ENCODE measurements at regions not wholly inside any gene's neighbourhood (a gene's known extent, or its start where the extent isn't known, plus 50 kb on each side); places are given as distances from the start of the nearest gene placed in this dataset.

DNA sequence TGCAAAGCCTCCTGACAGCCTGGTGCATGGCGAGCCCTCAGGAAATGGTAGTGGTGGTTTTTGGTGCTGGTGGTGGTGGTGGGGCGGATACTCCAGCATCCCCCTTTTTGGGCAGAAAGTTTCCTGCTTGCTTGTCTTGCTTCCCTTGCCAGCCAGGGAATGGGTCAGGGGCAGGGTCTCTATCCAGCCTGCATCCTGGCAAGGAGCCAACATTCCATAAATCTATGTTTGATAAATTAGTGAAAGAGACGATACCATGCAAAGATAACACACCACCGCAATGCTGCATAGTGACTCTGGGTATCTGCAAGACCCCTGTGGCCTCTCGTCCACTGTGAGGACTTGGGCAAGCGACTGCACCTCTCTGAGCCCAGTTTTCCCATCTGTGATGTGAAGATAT, 246.2 kb downstream of the LRFN2 start:
- DNase-seq (no peak), ATAC-seq (no peak)
- intact Hi-C loops (cut with micrococcal nuclease): no loop called here

GRCh38 chr6:40340196-40340595, 247.0 kb downstream of the LRFN2 start:
- ATAC-seq (no peak), DNase-seq (no peak)
- intact Hi-C loops (cut with micrococcal nuclease): no loop called here

DNA sequence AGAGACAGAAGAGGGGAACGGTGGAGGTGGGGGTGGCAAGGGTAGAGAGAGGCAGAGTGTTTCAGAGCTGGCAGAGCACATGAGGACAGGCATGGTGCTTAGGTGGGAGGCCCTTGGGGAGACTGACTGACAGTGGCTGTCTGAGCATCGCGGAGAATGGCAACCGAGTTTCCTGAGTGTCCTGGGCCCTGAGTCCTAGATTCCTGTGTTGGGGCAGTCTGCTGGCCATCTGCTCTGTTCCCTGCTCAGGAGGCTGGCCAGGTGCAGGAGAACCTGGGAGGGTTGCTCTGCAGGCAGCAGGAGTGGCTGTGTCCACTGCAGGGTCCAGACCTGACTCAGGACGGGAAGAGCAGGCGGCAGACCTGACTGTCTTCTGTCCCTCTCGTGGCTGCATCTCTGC, 248.9 kb downstream of the LRFN2 start:
- ATAC-seq (no peak), DNase-seq (no peak)
- intact Hi-C loops (cut with micrococcal nuclease): no loop called here

- ATAC-seq (no peak), DNase-seq (no peak)
- intact Hi-C loops (cut with micrococcal nuclease): no loop called here
These were observed 250.0 kb downstream of the LRFN2 start for GRCh38 chr6:40336940-40337760.

GRCh38 chr6:40336296-40336695, 250.9 kb downstream of the LRFN2 start:
- DNase-seq: no peak
- intact Hi-C loops (cut with micrococcal nuclease): no loop called here
- ATAC-seq: no peak

DNA sequence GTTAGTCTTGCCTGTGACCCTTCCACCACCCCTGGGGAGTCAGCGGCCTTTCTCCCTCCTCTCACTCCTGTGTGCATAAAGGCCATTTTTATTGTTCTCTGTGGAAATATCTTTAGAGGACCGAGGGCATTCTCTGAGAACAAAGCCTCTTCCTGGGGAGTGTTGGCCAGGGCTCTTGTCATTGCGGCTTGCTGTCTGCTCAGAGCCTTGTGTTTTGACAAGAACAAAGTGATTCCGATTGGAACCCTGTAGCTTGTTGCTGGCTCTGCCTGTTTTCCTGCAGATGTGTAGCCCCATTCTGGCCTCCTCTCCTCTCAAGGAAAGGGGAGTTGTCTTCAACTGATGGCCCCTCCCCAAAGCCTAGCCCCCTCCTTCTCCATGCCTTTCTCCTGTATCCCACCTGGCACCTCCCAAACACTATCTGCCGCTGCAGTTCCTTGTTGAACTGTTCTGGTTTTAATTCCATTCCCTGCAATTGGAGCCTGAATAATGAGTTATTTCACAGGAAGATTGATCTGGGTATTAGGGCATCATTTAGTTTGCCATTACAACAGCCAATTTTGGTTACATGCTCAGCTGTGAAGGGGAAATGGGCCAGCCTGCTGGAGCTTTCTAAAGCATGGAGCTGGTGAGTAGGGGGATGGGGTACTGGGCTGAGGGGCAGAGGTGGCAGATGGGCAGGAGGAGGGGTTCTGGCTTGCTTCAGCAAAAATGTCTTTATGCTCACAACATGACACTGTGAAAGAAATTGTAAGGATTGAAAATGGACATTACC, 252.5 kb downstream of the LRFN2 start:
- intact Hi-C loops (cut with micrococcal nuclease): no loop called here
- ATAC-seq (no peak), DNase-seq (no peak)

DNA sequence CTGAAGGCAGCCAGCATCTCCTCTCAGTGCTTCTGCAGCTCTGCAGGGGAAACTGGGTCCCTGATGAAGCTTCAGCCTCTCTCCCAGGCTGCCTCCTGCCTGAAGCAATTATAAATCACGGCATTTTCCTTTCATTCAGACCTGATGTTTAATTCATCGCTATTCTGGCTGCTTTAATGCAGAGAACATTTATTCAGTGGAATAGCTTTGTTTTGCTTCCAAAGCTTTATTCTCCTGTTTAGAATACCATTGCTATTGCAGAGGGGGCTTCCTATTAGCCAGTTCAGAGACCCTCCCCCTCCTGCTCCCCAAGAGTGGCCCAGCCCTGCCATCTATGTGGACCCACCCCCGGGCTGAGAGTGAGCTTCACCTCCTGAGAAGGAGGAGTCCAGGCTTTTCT, 255.6 kb downstream of the LRFN2 start:
- intact Hi-C loops (cut with micrococcal nuclease): no loop called here
- ATAC-seq (no peak), DNase-seq (no peak)

DNA sequence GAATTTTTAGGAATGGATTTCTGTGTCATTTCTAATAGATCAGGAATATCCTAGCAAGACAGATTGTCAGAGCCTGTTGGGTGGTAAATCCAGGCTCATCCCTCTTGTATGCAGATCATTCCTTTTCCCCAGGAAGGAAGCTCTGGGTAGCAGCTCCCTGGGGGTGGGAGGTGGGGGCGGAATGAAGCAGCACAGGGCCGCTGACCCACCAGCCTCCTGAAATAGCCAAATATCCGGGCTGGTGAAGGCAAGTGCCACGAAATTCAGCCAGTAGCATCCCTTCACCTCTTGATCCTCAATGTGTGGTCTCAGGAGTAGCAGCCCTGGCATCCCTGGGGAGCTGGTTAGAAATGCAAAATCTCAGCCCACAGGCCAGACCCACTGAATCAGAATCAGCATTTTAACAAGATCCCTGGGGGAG, 256.9 kb downstream of the LRFN2 start:
- intact Hi-C loops (cut with micrococcal nuclease): no loop called here

DNA sequence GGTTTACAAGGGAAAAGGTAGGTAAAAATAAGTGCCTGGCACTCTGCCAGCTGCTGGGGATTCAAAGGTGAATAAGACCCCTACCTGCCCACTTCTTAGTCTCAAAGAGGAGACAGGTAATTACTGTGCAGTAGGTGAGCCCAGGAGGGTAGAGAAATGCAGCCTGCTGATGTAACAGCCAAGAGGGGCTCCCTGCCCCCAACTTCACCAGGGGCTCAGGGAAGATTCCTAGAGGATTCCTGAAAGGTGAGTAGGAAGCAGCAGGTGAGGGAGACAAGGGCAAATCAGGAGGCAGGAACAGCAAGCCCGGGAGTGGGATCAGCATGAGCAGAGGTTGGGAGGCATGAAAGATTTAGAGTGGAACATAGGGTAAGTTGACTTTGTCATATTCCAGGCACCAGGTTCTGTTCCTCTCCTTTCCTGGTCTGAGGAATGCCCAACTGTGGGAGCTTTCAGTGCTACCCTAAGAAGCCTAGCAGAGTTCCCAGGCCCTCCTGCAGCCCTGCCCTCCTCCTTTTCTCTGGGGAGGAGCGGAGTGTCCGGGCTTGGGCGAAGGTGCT, 258.1 kb downstream of the LRFN2 start:
- intact Hi-C loops (cut with micrococcal nuclease): no loop called here
- ATAC-seq (no peak), DNase-seq (no peak)

More for the DNA sequence above, 256.9 kb downstream of the LRFN2 start:
- ATAC-seq (no peak), DNase-seq (no peak)

DNA sequence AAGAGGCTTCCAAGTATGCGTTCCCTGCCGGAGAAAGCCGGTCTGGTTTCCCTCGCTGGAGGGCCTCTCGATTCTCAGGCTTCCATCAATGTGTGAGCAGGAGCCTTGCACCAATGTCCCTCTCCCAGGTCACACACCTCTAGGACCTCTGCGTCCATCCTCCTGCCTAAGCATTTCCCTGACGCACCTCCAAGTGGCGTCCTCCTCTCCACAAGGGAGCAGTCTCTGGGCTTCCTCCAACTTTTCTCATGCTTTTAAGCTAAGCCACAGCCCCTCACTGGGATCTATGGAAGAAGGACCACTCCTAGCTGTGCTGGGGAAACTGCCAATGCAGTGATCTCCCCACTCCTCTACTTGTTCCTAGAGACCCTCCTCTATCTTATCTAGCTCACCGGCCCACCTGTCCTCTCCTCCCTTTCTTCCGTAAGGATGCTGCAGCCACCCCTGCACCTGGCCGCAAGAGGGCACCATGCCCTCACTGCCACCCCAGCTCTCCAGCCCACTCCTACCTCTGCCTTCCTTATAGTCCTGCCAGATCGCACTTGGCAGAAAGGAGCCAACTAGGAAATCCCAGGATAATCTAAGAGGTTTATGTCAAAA, 258.7 kb downstream of the LRFN2 start:
- intact Hi-C loops (cut with micrococcal nuclease): no loop called here
- ATAC-seq: peak; percentile 63
- peak; percentile 44 for DNase-seq

DNA sequence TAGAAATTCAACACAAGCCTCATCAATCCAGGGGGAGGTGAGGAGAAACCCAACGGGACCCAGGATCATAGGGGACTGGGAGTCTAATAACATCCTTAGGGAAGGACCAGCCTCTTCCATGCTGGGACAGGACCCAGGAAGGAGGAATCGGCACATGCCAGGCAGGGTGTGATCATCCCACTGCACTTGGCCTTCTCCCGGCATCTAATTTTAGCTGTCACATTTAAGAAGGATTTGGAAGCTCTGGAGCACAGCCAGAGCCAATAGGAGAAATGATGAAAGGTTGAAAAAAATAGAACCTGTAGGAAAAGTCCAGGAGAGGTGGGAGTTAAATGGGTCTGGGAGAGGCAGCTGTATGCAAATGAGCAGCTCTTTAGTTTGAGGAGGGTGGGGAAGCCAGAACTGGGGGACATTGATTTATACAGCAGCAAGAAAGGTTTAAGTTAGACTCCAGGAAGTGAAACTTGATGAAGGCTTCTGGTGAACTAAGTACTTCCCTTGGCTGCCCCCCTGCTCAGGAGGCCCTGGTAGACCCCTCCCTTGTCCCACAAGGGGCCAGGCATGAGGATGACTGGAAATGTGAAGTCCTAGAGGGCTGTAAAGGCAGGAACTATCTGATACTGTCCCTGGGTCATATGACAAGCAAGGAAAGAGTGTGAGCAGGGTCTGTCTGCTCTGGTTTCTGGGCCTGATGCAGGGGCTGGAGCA, 260.3 kb downstream of the LRFN2 start:
- DNase-seq: no peak
- intact Hi-C loops (cut with micrococcal nuclease): no loop called here
- peak; percentile 68 for ATAC-seq

DNA sequence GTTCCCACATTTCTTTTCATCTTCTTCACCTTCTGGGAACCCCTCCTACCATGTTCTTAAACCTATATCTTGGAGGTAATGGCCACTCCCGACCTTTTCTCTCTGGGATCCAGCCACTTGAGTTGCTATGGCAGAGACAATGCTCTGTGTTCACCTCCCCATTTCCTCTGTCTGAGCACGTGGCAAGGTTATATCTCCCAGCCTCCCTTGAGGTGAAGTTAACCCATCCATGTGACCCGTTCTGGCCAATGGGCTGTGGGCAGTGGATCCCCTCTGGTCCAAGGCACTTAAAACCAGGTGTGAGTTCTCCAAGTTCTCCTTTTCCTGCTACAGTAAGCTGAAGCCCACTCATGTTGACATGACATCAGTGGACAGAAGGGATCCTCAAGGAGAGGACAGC, 261.4 kb downstream of the LRFN2 start:
- DNase-seq (no peak), ATAC-seq (no peak)
- intact Hi-C loops (cut with micrococcal nuclease): no loop called here

- intact Hi-C loops (cut with micrococcal nuclease): no loop called here
- DNase-seq: peak; percentile 41
- peak; percentile 47 for ATAC-seq
These were observed 262.1 kb downstream of the LRFN2 start for GRCh38 chr6:40325041-40325440.

- ATAC-seq (no peak), DNase-seq (no peak)
- intact Hi-C loops (cut with micrococcal nuclease): no loop called here
These were observed 263.1 kb downstream of the LRFN2 start for GRCh38 chr6:40323881-40324634.

DNA sequence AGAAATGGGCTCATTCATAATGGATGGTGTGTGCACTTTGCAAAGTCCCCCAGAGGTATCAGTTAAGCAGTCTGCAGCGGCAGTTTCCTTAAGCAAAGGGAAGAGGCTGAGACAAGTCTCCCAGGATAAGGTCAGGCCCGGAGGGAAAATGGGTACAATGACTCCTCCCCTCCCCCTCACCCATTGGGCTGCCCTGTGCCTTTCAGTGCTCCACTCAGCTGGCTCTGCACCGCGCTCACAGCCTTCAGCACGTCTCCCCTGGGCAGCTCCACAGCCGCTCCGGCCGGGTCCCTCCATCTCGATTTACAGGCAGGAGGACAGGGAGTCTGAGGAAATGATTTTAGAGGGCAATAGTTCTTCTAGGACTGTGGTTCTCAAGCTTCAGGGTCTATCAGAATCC, 264.8 kb downstream of the LRFN2 start:
- no peak for DNase-seq
- ATAC-seq: no peak
- intact Hi-C loops (cut with micrococcal nuclease): no loop called here

- ATAC-seq (no peak), DNase-seq (no peak)
- intact Hi-C loops (cut with micrococcal nuclease): no loop called here
These were observed 265.5 kb downstream of the LRFN2 start for GRCh38 chr6:40321616-40322015.

DNA sequence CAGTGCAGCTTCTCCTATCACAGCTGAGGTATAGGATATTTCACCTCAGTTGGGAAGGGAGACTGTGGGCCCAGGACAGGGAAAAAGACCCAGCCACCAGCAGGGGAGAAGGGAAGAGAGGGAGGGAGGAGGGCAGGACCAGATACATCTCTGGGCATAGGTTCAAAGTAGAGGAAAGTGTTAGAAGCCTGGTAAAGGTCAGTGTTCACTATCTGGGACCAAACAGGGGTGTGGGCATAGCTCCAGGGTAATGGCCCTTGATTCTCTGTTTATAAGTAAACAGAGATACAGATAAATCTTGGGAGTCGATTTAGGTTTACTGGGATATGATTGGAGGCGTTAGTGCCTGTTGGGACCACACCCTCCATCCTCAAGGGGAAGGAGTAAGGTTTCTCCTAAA, 266.2 kb downstream of the LRFN2 start:
- DNase-seq: no peak
- no peak for ATAC-seq
- intact Hi-C loops (cut with micrococcal nuclease): no loop called here

GRCh38 chr6:40320441-40320840, 266.7 kb downstream of the LRFN2 start:
- intact Hi-C loops (cut with micrococcal nuclease): no loop called here
- no peak for DNase-seq
- ATAC-seq: no peak

- no peak for ATAC-seq
- intact Hi-C loops (cut with micrococcal nuclease): no loop called here
- no peak for DNase-seq
These were observed 268.0 kb downstream of the LRFN2 start for GRCh38 chr6:40319124-40319523.
